GM19395 (cell line): ENCODE measurements at regions not wholly inside any gene's neighbourhood (a gene's known extent, or its start where the extent isn't known, plus 50 kb on each side); places are given as distances from the start of the nearest gene placed in this dataset.

Experiments
- ATAC-seq: cut with Tn5 transposase; IDR thresholded peaks from one replicate; pipeline ENCODE4 v1.9.1; 2021; ENCODE audit warnings: mild to moderate bottlenecking, moderate library complexity; ENCODE audit not compliant: unreplicated experiment

DNA sequence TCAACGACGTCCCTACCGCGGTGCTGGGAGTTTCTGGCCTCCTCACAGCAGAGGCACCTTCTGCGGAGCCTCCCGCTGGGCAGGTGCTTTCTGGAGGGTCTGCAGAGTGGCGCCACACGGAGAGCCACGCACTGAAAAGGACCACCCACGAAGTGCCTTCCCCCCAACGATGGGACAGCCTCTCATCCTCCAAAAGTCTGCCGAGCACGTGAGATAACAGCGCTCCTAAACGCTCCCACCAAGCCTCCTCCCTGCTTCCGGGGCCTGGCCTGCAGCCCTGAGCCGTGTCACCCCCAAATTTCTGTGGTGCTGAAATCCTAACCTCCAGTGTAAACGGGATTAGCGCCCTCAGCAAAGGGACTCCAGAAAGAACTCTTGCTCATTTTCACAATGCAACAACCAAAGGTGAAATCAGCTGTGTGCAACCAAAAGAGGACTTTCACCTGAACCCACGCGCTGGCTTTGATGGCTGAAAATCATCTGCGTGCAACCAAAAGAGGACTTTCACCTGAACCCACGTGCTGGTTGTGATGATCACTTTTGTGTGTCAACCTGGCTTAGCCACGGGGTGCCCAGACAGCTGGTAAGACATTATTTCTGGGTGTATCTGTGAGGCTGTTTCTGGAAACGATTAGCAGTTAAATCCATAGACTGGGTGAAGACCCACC, 924.6 kb downstream of the BRD1 start:
- no peak for ATAC-seq

DNA sequence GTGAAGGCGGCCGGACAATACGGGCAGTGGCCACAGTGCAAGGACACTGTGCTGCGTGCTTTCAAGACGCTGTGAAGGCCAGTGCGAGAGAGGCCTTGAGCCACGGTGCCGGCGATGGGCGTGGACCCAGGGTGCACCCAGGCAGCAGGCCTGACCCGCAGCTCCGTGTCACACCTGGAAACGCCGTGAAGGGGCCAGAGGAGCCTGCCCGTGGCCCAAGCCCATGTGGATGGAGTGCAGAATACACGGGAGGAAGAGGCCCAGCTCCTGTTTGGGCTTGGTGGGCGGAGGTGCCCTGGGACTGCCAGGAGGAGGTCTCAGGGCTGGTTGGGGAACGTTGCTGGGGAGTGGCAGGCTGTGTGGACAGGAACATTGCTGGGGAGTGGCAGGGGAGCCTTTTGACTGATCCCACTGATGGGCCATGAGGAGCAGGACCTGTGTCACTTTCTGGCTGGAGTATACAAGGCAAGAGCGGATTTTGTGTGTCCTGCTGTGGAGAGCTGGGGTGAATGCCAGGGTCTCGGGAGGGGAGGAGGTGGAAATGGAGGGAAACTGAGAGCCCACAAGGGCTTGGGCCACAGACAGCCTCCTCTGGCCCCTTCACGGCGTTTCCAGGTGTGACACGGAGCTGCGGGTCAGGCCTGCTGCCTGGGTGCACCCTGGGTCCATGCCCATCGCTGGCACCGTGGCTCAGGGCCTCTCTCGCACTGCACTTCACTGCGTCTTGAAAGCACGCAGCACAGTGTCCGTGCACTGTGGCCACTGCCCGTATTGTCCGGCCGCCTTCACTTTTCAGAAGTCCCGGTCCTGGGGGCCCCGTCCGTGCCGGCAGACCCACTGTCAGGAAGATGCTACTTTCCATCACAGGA, 925.4 kb downstream of the BRD1 start:
- no peak for ATAC-seq

DNA sequence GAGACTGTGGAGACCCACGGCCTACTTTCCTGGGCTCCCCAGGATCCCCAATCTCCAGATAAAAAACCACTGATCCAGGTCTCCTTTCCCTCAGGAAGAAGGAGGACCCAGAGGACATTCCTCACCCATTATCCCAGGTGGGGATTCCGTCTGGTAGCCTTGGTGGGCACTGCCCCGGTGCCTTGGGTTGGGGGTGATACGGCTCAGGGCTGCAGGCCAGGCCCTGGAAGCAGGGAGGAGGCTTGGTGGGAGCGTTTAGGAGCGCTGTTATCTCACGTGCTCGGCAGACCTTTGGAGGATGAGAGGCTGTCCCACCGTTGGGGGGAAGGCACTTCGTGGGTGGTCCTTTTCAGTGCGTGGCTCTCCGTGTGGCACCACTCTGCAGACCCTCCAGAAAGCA, 926.3 kb downstream of the BRD1 start:
- no peak for ATAC-seq

DNA sequence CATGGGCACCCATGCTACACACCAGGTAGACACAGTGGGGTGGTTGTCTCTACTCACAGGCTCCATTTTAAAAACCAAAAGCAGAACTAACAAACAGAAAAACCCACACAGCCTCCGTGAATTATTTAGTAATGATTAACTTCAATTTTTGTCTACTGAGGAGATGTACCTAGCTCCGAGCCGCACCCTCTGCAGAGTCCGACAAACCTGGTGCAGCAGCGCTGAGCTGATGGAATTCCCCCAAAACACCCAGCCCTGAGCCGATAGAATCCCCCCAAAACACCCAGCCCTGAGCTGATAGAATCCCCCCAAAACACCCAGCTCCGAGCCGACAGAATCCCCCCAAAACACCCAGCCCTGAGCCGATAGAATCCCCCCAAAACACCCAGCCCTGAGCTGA, 927.0 kb downstream of the BRD1 start:
- ATAC-seq: no peak

DNA sequence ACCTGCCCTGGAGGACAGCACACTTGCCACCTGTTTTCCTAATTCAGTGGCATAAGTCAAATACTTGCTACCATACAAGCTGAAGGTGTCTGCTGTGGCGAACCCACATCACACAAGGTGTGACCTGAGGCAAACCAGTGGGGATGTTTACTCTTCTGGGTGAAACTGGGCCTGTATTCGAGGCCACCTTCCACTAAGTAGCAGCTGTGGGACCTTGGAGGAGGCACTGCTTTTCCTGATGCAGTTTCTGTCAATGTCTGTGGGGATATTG, 927.4 kb downstream of the BRD1 start:
- ATAC-seq: no peak

DNA sequence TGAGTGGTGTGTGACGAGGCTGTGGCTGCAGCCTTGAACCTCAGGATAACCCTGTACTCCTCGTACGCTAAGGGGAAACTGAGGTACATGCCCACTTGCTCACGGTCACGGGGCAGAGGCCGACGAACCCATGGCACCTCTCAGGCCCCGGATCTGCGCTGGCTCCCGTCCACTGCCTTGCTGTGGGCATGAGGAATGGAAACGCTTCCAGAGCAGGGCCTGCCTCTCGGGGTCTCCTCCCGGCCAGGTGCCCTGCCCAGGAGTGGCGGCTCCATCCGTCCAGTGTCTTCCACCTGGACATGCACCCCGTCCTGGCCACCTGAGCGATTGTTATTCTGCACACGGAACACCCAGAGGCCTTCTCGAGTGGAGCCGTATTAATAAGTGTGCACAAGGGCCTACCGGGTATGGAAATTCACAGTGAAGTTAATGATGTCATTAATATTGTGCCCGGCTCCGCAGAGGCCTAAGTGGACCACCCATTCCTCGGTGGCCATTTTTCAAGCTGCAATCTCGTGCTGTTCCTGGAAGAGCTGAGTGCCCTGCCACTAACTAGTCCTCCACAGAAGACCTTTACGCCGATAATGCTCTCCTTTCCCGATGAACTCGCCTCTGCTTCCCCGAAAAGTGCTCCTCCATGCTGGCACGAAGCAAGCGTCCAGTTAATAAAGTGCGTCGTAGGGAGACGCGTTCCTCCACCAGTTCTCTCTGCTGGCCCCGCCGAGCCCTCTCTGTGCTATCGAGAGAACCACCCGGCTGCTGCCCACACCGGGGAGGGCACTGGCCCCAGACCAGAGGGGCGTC, 927.9 kb downstream of the BRD1 start:
- ATAC-seq: no peak

DNA sequence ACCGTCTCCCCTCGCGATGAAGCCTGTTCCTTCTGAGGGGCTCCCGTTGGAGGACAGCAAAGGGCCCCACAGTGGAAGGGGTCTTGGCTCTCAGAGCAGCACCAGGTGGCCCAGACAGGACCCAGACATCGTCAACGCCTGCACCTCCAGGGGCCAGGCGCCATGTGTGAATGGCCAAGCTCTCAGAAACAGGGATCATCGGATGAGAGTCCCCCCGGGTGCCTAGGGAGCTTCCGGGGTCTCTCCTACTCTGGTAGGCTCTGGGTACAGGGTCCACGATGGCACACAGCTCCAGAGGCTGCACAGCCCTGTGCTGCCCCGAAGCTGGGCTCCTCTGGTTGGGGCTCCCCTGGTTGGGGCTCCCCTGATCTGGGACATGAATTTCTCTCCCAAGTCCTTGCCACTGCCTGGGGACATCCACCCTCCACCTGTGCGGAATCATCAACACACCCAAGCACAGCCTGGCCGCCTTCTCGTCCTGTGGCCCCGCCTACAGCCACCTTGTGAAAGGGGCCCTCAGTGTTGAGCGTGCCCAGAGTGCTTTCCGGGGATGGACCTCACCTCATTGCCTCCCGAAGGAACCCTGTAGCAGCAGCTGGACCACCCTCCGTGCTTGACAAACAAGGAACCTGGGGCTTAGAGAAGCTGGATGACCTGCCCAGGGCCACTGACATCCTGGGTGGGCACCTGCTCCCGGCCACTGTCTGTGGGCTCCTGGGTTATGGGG, 929.0 kb downstream of the BRD1 start:
- ATAC-seq: no peak

DNA sequence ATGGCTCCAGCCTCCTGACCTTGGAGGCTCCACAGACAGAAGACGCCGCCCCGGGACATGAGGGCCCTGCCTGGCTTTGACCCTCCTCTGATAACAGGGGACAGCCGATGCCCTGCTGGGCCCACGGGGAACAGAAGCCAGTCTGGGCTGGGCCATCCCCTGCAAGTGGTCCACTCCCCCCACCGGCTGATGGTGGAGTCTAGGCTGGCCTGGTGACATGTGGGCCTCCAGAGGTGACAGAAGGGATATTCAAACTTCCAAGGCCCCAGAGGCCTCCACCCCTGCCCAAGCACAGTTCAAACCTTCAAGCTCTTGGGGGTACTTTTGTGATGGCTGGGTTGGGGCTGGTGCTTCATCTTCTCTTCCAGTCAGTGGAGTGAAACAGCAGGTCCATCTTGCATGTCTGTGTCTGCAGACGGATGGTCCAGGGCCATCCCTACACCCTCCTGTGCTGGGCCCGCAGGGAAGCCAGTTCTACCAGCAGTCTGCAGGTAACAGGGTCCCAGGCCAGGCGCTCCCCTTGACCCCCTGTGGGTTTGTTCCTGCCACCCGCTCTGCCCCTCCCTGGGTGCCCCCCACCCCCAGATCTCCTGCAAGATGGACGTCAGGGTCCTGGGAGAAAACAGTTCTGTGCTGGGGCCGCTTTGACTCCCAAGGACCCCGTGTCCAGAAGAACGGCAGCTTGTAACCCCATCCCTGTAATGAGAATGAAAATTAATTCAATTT, 929.9 kb downstream of the BRD1 start:
- no peak for ATAC-seq

DNA sequence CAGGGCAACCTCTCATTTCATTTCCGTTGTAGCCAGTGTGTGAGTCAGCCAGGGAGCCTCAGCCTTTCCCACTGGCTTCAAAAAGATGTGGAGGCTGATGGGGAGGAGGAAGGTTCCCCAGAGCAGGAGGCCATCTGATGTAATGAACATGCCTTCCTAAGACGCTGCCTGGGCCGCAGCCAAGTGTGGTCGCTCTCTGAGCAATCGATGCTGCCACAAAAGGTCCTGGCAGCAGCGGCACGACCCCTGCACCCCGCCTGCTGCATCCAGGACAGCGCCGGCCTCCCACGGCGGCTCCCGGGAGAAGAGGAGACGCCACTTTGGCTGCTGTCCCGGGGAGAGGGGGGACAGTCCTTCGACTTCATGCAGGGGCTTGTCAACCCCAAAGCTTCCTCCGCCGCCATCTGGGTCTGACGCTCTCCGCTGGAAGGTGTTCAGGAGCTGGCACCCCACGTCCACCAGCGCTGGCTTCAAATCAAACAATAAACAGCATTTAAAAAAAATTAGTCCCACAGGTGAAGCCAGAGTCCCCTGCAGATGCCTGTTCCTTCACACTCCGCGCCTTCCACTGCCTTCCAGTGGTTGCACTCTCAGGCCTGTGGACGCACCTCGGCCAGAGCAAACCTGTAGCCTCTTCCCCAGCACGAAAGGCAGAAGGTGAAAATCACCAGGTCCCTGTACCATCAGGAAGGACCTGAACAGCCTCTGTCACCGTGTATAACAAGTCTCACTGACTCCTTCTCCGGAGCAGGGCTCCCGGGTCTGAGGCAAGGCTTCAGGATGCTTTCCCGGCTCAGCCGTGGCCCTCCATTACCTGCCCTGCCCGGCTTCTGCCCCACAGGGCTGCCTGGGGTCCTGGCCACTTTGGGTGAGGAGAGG, 930.7 kb downstream of the BRD1 start:
- ATAC-seq: no peak

DNA sequence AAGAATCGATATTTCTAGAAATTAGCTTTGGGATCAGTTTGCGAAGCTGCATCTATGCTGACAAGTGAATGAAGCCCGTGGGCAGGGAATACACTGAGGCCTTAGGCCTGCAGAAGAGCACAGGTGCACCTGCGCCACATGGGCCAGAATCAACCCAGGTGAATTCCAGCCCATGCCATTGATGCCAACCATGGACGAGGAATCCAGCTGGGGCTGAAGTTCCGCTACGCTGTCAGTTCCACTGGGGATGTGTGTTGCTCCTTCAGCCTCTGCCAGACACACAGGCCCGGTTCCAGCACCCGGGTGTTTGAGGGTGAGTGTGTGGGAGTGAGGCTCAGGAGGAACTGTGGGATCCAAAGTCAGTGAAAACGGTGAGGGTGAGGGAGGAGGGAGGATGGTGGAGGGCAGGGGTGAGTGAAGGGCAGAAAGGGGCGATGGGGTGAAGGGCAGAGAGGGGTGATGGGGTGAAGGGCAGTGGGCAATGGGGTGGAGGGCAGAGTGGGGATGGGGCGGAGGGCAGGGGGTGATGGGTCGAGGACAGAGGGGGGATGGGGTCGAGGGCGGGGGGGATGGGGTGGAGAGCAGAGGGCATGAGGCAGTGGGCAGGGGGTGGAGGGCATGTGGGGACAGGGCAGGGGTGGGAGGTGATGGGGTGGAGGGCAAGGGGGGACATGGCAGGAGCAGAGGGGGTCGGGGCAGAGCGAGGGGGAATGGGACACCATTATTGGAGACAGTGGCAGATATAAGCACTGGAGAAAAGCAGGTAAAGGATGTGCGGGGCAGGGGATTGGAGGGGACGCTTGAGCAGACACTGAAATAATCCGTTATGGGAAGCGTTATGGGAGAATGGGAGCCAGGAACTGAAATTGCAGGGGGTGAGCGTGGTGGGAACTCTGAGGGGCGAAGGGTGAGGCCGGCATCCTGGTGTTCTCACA, 931.6 kb downstream of the BRD1 start:
- ATAC-seq: no peak

DNA sequence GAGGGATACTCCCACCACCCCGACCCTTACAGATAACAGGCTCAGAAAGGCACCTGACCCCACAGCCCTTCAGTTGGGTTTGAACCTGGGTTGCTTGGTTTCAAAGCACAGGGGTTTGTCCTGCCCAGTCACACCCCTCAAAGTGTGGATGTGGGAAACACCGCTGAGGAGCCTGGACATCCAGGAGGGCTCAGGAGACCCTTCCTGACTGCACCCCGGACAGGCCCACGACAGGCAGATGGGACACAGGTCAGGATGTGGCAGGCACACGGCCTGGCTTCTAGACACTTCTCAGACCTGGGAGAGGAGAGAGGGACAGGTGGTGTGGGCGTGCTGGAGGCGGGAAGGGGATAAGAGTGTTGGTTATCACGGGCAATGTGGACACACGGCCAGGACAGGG, 932.3 kb downstream of the BRD1 start:
- ATAC-seq: no peak

DNA sequence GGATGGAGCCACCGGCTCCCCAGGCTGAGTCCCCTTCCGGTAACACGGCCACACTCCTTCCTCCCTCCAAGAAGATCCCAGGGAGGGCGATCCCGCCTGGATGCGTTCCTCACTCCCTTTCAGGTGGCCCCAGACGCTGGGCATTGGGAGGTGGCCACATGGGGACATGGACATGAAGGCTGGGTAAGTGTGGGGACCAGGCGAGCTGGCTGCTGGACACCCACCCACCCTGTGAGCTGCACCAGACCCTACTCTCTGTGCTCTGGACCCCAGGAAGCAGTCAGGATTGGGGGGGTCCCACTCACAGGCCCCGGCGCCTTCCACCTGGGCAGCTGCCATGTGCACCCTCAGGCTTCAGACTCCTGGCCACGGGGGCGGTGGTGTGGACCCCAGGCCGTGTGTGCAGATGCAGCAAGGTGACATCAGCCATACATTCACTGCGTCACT, 932.8 kb downstream of the BRD1 start:
- no peak for ATAC-seq

DNA sequence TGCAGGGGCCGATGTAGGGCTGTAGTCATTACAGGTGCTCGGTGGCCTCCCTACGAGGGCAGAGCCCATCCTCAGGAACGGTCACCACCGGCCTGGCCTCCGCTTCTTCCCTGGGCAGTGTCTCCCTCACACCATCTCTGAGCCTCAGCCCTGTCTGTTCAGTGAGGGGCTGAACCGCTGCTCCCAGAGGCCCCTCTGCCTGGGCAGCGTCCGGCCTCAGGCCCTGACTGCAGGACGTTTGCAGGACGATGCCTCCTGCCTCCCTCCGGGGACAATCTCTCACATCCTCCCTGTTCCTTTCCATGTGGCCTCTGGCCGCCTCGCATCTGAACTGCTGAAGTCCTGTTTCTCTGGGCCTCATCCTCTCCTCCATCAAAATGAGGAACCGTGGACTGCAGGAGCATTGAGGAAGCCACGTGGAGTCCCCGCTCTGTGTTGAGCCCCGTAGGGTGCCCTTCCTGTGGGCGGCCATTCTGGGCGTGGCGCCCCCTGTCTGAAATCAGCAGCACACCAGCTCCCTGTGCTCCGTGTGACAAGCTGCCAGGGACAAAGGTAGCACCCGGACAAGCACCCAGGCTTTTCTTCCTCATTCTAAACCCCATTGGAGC, 933.5 kb downstream of the BRD1 start:
- ATAC-seq: no peak

DNA sequence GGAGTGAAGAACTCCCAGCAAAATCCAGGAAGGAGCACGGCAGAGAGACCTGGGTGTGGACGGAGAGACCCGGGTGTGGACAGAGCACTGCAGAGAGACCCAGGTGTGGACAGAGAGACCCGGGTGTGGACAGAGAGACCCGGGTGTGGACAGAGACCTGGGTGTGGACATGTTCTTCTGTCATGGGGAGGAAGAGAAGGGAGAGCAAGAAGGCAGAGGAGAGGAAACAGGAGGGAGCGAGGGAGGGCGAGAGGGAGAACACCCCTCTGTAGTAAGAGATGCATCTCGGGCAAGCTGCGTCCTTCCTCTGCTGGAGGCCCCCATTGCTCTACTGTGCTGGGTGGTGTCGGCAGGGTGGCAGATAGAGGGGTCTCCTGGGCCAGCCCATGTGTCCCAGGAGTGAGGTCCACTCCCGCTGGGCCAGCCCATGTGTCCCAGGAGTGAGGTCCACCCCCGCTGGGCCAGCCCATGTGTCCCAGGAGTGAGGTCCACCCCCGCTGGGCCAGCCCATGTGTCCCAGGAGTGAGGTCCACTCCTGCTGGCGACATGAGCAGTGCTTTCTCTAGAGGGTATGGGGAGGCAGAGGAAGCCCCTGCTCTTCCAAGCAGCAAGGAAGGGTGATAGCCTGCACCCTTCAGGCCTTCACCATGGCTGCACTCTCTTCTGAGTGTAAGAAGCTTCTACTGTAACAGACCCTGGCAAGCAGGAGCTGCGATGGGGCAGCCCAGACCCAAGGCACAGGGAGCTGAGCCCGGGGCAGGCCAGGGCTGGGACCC, 934.2 kb downstream of the BRD1 start:
- no peak for ATAC-seq

DNA sequence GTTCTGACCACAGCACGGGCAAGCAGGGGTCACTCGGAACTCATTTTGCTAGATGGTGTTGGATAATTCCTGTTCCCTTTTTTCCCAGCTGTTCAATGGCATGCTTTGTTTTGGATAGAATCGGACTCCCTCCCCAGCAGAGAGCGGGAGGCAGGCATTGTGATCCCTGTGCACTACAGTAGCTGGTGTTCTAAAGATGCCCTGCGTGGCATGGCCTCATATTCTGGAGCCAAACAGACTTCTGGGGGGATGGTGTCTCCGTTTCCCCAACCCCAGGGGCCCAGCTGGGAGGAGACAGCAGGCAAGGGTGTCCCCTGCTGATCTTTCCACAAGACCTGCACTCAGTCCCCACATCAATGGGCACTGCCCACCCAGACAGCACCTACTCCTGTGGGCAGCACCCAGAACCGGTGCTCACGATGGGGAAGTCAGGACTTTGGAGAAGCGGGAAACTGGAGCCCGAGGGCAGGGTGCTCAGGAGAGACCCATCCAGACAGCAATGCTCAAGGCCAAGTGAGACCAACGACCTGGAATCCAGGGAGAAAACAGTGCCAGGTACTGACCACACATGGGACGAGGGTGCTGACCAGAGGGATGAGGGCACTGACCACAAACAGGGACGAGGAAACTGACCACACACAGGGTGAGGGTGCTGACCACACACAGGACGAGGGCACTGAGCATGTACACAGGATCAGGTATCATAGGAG, 934.9 kb downstream of the BRD1 start:
- no peak for ATAC-seq

DNA sequence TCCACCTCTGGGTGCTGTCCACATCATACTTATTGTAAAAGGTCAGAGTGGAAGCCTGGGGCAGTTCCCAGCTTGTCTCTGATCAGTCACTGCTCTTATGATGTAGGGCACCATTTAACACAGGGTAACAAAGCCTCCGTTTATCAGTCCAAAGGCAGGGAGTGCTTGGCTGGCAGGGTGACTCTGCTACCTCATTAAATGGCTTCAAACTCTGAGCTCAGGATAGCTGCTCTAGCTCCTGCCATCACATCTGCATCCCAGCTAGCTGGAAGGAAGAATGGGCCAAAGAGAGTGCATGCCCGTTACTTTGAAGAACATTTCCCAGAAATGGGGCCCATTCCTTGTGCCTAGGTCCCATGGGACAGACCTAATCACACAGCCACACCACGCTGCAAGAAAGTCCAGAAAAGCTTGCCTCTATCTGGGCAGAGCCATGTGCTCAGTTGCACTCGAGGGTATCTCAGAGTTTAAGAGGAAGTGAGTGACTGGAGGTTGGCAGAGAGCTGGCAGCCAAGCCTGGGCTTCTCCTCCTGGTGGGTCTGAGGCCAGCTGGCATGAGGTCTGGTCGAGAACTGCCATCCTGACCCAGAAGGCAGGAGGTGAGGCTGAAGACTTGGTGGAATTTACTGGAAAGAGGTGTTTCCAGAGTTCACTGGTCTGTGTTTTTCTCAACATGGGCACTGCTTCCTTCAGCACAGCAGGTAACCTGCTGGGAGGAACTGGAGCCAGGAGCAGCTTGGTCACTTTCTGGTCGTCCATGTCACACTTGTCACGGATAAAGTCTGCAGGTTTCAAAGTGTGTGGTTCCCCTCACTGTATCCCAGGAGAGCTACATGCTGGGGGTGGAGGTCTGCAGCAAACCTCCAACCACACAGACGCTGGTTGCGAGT, 935.7 kb downstream of the BRD1 start:
- ATAC-seq: no peak
